KMS-11 (cell line): ENCODE measurements at regions not wholly inside any gene's neighbourhood (a gene's known extent, or its start where the extent isn't known, plus 50 kb on each side); places are given as distances from the start of the nearest gene placed in this dataset.

ENCODE experiments used
- H2AFZ ChIP-seq: fragments of 200-600 bp; sonication (generic); 2 replicates; pipeline ENCODE4 v1.6.1; 2016; ENCODE audit warnings: antibody characterized with exemption, mixed run types, low read depth
- H3K27ac ChIP-seq: fragments of 200-600 bp; sonication (generic); 2 replicates; pipeline ENCODE4 v1.6.1; 2016; ENCODE audit warnings: mild to moderate bottlenecking, mixed run types
- H3K27me3 ChIP-seq: fragments of 200-600 bp; sonication (generic); 2 replicates; pipeline ENCODE4 v1.6.1; 2017; ENCODE audit warnings: mild to moderate bottlenecking, low read depth, mixed run types, moderate library complexity; ENCODE audit not compliant: insufficient read depth
- H3K36me3 ChIP-seq: fragments of 200-600 bp; sonication (generic); 2 replicates; pipeline ENCODE4 v1.6.1; 2017; ENCODE audit warnings: mild to moderate bottlenecking, mixed run types; ENCODE audit not compliant: insufficient read depth
- H3K4me1 ChIP-seq: fragments of 200-600 bp; sonication (generic); 2 replicates; pipeline ENCODE4 v1.6.1; 2016; ENCODE audit warnings: mild to moderate bottlenecking, low read depth, mixed run types; ENCODE audit not compliant: poor library complexity, severe bottlenecking
- H3K4me2 ChIP-seq: fragments of 200-600 bp; sonication (generic); 2 replicates; pipeline ENCODE4 v1.7.0; 2016; ENCODE audit warnings: mild to moderate bottlenecking, mixed run types
- H3K4me3 ChIP-seq: fragments of 200-600 bp; sonication (generic); IDR thresholded peaks from 2 replicates; pipeline ENCODE4 v1.6.1; 2017; ENCODE audit warnings: low read depth, low read length, mixed read lengths; ENCODE audit not compliant: insufficient read depth
- H3K79me2 ChIP-seq: fragments of 200-600 bp; sonication (generic); 2 replicates; pipeline ENCODE4 v1.6.1; 2016; ENCODE audit warnings: low read depth, mixed run types; ENCODE audit not compliant: insufficient read depth
- H3K9ac ChIP-seq: fragments of 200-600 bp; sonication (generic); 2 replicates; pipeline ENCODE4 v1.6.1; 2016; ENCODE audit warnings: mild to moderate bottlenecking, mixed run types
- H4K20me1 ChIP-seq: fragments of 200-600 bp; sonication (generic); 2 replicates; pipeline ENCODE4 v1.6.1; 2016; ENCODE audit warnings: mild to moderate bottlenecking, mixed run types; ENCODE audit not compliant: insufficient read depth
- TF ChIP-seq, protein P1 (sequence below): fragments of 200-600 bp; sonication (generic); conservative IDR thresholded peaks from 2 replicates; pipeline ENCODE4 v1.6.1; 2017; ENCODE audit warnings: low read depth, mild to moderate bottlenecking, antibody characterized with exemption, low read length, moderate library complexity, mixed read lengths

DNA sequence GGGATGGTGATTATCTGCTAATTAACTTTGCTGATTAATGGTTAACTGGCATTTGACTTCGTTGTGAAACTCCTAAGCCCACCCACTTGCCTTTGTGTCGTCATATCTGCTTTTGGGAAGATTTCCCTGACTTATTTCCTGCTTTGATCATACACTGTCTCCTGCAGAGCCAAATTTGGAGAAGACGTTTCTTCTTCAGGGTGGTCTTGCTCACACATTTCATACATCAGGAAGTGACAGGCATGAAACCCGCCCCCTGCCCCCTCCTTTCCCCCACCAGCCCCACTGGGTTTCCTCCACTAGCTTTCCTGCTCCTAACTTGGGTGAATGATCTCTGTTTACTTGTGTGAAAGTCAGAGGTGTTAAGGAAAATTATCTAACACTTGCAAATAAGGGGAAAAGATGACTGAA is 300.1 kb downstream of the TSN start:
- H3K4me1 ChIP-seq = no peaks in the 10 kb centered on the region
- no peaks in the 10 kb centered on the region for H3K27me3 ChIP-seq
- H3K9ac ChIP-seq = no peak overlapping the region
- no peaks in the 10 kb centered on the region for H4K20me1 ChIP-seq
- TF ChIP-seq, protein P1, sequence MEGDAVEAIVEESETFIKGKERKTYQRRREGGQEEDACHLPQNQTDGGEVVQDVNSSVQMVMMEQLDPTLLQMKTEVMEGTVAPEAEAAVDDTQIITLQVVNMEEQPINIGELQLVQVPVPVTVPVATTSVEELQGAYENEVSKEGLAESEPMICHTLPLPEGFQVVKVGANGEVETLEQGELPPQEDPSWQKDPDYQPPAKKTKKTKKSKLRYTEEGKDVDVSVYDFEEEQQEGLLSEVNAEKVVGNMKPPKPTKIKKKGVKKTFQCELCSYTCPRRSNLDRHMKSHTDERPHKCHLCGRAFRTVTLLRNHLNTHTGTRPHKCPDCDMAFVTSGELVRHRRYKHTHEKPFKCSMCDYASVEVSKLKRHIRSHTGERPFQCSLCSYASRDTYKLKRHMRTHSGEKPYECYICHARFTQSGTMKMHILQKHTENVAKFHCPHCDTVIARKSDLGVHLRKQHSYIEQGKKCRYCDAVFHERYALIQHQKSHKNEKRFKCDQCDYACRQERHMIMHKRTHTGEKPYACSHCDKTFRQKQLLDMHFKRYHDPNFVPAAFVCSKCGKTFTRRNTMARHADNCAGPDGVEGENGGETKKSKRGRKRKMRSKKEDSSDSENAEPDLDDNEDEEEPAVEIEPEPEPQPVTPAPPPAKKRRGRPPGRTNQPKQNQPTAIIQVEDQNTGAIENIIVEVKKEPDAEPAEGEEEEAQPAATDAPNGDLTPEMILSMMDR = no peak
- no peaks in the 10 kb centered on the region for H3K79me2 ChIP-seq
- H2AFZ ChIP-seq = no peak overlapping the region
- no peak overlapping the region for H3K27ac ChIP-seq
- no peaks in the 10 kb centered on the region for H3K36me3 ChIP-seq
- H3K4me2 ChIP-seq = no peak overlapping the region
- no peak overlapping the region for H3K4me3 ChIP-seq

DNA sequence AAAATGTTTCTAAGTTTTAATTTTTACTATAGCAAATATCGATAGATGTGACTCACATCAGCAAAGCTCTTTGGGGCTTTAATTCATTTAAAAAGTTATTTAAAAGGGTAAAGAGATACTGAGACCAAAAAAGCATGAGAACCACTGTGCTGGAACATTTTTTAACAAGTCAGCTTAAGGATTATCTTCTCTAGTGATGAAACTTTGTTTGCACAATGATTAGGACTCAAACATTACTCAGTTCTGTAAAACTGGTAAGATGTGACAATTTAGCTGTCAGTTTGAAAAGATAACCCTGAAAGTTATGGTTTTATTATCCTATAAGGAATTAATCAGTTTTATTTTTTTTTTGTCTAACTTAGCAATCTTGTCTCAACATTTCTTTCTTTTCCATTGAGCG is 301.4 kb downstream of the TSN start:
- H3K9ac ChIP-seq = no peak overlapping the region
- TF ChIP-seq, protein P1 = no peak

DNA sequence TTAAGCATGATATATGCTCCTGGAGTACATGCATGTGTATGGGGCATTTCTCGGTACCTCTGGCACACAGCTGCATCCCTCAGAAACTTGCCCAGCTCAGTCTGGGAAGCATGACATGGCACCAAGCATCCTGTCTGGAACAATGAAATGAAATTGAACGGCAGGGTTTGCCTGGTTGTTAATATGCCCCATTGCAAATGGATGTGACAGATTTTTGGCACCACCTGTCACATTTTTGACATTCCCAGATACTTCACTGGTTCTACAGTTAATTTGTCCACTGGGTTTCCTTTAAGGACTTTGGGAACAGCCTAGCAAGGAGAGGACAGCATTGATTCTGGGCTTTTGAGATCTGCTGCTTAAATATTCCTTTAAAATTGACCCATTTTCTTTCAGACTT is 305.8 kb downstream of the TSN start:
- Histone ChIP-seq H3K4me3 (no peak overlapping the region), H3K9ac (no peak overlapping the region), H3K79me2 (no peaks in the 10 kb centered on the region), H3K4me2 (no peak overlapping the region), H3K27me3 (no peaks in the 10 kb centered on the region), H4K20me1 (no peaks in the 10 kb centered on the region), H2AFZ (no peak overlapping the region), H3K27ac (no peak overlapping the region), H3K4me1 (no peaks in the 10 kb centered on the region), H3K36me3 (no peaks in the 10 kb centered on the region)
- TF ChIP-seq, protein P1 = no peak

More for the DNA sequence above, 301.4 kb downstream of the TSN start:
- no peak overlapping the region for H3K4me3 ChIP-seq
- H3K36me3 ChIP-seq = no peaks in the 10 kb centered on the region
- no peaks in the 10 kb centered on the region for H3K4me1 ChIP-seq
- no peaks in the 10 kb centered on the region for H3K27me3 ChIP-seq
- H3K27ac ChIP-seq = no peak overlapping the region
- no peaks in the 10 kb centered on the region for H3K79me2 ChIP-seq
- H2AFZ ChIP-seq = no peak overlapping the region
- no peak overlapping the region for H3K4me2 ChIP-seq
- H4K20me1 ChIP-seq = no peaks in the 10 kb centered on the region

DNA sequence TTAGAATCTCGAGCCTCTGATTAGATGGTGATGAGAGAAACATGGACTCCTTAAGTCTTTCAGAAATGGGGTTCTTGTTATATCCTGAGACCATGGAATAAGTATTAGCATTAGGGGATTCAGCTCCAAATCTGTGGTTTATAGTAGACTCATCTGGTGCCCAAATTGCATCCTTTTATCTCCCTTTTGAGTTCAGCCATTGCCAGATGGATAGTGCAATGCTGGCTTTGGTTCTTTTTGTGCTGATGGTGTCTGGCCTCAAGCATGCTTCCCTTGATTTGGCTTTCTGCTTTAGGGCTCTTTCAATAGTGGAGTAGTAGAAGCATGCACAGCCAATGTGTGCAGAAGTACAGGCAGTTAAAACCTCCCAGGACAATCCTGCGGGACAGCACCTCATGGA is 306.4 kb downstream of the TSN start:
- TF ChIP-seq, protein P1 = no peak
- no peak overlapping the region for H3K4me3 ChIP-seq
- no peaks in the 10 kb centered on the region for H3K27me3 ChIP-seq
- no peaks in the 10 kb centered on the region for H3K36me3 ChIP-seq
- H3K27ac ChIP-seq = no peak overlapping the region
- no peak overlapping the region for H3K4me2 ChIP-seq
- H3K79me2 ChIP-seq = no peaks in the 10 kb centered on the region
- no peaks in the 10 kb centered on the region for H4K20me1 ChIP-seq
- H2AFZ ChIP-seq = no peak overlapping the region
- no peaks in the 10 kb centered on the region for H3K4me1 ChIP-seq
- H3K9ac ChIP-seq = no peak overlapping the region
